Sigmoid colon (tissue), 6 donors: ENCODE measurements at regions not wholly inside any gene's neighbourhood (a gene's known extent, or its start where the extent isn't known, plus 50 kb on each side); places are given as distances from the start of the nearest gene placed in this dataset.

Source experiments
- DNase-seq: peaks from one replicate; pipeline ENCODE4 v3.0.0-alpha.2; 2019
- H3K27ac ChIP-seq, 4 donors: fragments of 200-600 bp; sonication (generic); one replicate each; pipeline ENCODE4 v1.5.1; 2016 to 2019; ENCODE audit warnings: mild to moderate bottlenecking in 1 of 4
- H3K27me3 ChIP-seq, 3 donors: fragments of 200-600 bp; sonication (generic); one replicate each; pipeline ENCODE4 v1.5.1; 2019; ENCODE audit warnings: mild to moderate bottlenecking in 1 of 3
- H3K36me3 ChIP-seq, 4 donors: fragments of 200-600 bp; sonication (generic); one replicate each; pipeline ENCODE4 v1.5.1; 2016 to 2019
- H3K4me1 ChIP-seq, 4 donors: fragments of 200-600 bp; sonication (generic); one replicate each; pipeline ENCODE4 v1.5.1; 2017 to 2019
- H3K4me3 ChIP-seq, 4 donors: fragments of 200-600 bp; sonication (generic); one replicate each; pipeline ENCODE4 v1.5.1; 2017 to 2019; ENCODE audit warnings: mild to moderate bottlenecking in 2 of 4, moderate library complexity in 1 of 4
- H3K9me3 ChIP-seq, 4 donors: fragments of 200-600 bp in 3 of 4; sonication (generic) in 3 of 4; one replicate each; pipeline versions ENCODE4 v1.5.1 to v1.6.1; 2013 to 2019
- EP300 ChIP-seq, 4 donors: sonication (generic); formaldehyde crosslinking; IDR thresholded peaks; one replicate each; pipeline ENCODE4 v1.6.1; 2017; ENCODE audit warnings: antibody characterized with exemption in 4 of 4
- POLR2A ChIP-seq, 2 donors: fragments of 450-650 bp; IDR thresholded peaks; one replicate each; pipeline ENCODE4 v1.6.1; 2016; ENCODE audit warnings: antibody characterized with exemption in 2 of 2, mild to moderate bottlenecking in 2 of 2, moderate library complexity in 2 of 2
- POLR2AphosphoS5 ChIP-seq, 4 donors: sonication (generic); formaldehyde crosslinking; IDR thresholded peaks; one replicate each; pipeline ENCODE4 v1.6.1; 2017; ENCODE audit warnings: antibody characterized with exemption in 4 of 4
- WGBS, 2 donors: extraction: QIAGEN DNeasy Blood & Tissue Kit; methylation state at CpG; one replicate each; pipeline ENCODE4 v1.1.7; 2013; 5-methylcytosine and 5-hydroxymethylcytosine counted together
- intact Hi-C: fragments of 100-400 bp; cut with DNase I; formaldehyde crosslinking; loops from one replicate; pipeline ENCODE4 v1.15.1; 2023
- TF ChIP-seq, protein P1 (sequence below), 4 experiments: fragments of 450-650 bp in 3 of 4; fragments of 200-600 bp in 1 of 4; IDR thresholded peaks; one replicate each; pipeline ENCODE4 v1.5.1; 2016 to 2019; ENCODE audit warnings: antibody characterized with exemption in 4 of 4, mild to moderate bottlenecking in 3 of 4, moderate library complexity in 2 of 4
- donor health status: healthy with polysubstance abuse.
- donor health status: healthy.

GRCh38 chr18:46332921-46333341 lies 228.7 kb downstream of the HAUS1 start:
- H3K4me3 ChIP-seq, result peak overlapping the region in 2 of 4 donors; percentile 70 to 72
- no peaks in the 10 kb centered on the region for H3K9me3 ChIP-seq
- H3K4me1 ChIP-seq, result peaks cover 0 to 45% (median 31%) of the 10 kb centered on the region in 4 donors
- H3K27ac ChIP-seq, result no peak overlapping the region
- intact Hi-C loops, result no loop called here
- TF ChIP-seq, protein P1, sequence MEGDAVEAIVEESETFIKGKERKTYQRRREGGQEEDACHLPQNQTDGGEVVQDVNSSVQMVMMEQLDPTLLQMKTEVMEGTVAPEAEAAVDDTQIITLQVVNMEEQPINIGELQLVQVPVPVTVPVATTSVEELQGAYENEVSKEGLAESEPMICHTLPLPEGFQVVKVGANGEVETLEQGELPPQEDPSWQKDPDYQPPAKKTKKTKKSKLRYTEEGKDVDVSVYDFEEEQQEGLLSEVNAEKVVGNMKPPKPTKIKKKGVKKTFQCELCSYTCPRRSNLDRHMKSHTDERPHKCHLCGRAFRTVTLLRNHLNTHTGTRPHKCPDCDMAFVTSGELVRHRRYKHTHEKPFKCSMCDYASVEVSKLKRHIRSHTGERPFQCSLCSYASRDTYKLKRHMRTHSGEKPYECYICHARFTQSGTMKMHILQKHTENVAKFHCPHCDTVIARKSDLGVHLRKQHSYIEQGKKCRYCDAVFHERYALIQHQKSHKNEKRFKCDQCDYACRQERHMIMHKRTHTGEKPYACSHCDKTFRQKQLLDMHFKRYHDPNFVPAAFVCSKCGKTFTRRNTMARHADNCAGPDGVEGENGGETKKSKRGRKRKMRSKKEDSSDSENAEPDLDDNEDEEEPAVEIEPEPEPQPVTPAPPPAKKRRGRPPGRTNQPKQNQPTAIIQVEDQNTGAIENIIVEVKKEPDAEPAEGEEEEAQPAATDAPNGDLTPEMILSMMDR (IDR thresholded peaks at IDR 0.05), result no peak
- TF ChIP-seq POLR2AphosphoS5 (IDR thresholded peaks at IDR 0.05), result no peak
- TF ChIP-seq EP300 (IDR thresholded peaks at IDR 0.05), result no peak
- no peak for TF ChIP-seq POLR2A (IDR thresholded peaks at IDR 0.05)
- WGBS, 2 donors, result 24 to 45% methylated on average over 9 of the region's 9 CpGs
- H3K36me3 ChIP-seq, result no peaks in the 10 kb centered on the region
- H3K27me3 ChIP-seq, result peaks cover 0 to 5% (median 5%) of the 10 kb centered on the region in 3 donors
- DNase-seq, result no peak

- DNase-seq, result peak; percentile 56
- no peaks in the 10 kb centered on the region for H3K36me3 ChIP-seq
- no peak for TF ChIP-seq POLR2A (IDR thresholded peaks at IDR 0.05)
- TF ChIP-seq EP300 (IDR thresholded peaks at IDR 0.05), result no peak
- TF ChIP-seq, protein P1 (IDR thresholded peaks at IDR 0.05), result no peak
- no peak for TF ChIP-seq POLR2AphosphoS5 (IDR thresholded peaks at IDR 0.05)
- H3K9me3 ChIP-seq, result no peaks in the 10 kb centered on the region
- H3K27me3 ChIP-seq, result peaks cover 0 to 5% (median 5%) of the 10 kb centered on the region in 3 donors
- H3K4me1 ChIP-seq, result peaks cover 0 to 45% (median 32%) of the 10 kb centered on the region in 4 donors
- H3K4me3 ChIP-seq, result peak overlapping the region; percentile 38 to 72 (median 63)
- peak overlapping the region in 1 of 4 donors; percentile 30 for H3K27ac ChIP-seq
- 1% methylated on average over 77 of the region's 77 CpGs for WGBS, 2 donors
- intact Hi-C loops, result no loop called here
Observed at GRCh38 chr18:46333431-46334135, 229.4 kb downstream of the HAUS1 start.

- peaks cover 0 to 45% (median 32%) of the 10 kb centered on the region in 4 donors for H3K4me1 ChIP-seq
- no peaks in the 10 kb centered on the region for H3K9me3 ChIP-seq
- WGBS, 2 donors, result 5 to 8% methylated on average over 27 of the region's 27 CpGs
- H3K36me3 ChIP-seq, result no peaks in the 10 kb centered on the region
- H3K27ac ChIP-seq, result peak overlapping the region in 3 of 4 donors; percentile 55 to 71 (median 66)
- intact Hi-C loops, result loop anchor here (5.0 kb wide), 2 partner anchors 77 to 163 kb away; a partner anchor contains a TSS
- TF ChIP-seq POLR2A (IDR thresholded peaks at IDR 0.05) (no peak), POLR2AphosphoS5 (IDR thresholded peaks at IDR 0.05) (no peak), EP300 (IDR thresholded peaks at IDR 0.05) (no peak)
- TF ChIP-seq, protein P1 (IDR thresholded peaks at IDR 0.05), result no peak
- peak; percentile 64 for DNase-seq
- peaks cover 0 to 5% (median 5%) of the 10 kb centered on the region in 3 donors for H3K27me3 ChIP-seq
- peak overlapping the region; percentile 38 to 72 (median 63) for H3K4me3 ChIP-seq
Observed at GRCh38 chr18:46334868-46335281, 230.7 kb downstream of the HAUS1 start.

DNA sequence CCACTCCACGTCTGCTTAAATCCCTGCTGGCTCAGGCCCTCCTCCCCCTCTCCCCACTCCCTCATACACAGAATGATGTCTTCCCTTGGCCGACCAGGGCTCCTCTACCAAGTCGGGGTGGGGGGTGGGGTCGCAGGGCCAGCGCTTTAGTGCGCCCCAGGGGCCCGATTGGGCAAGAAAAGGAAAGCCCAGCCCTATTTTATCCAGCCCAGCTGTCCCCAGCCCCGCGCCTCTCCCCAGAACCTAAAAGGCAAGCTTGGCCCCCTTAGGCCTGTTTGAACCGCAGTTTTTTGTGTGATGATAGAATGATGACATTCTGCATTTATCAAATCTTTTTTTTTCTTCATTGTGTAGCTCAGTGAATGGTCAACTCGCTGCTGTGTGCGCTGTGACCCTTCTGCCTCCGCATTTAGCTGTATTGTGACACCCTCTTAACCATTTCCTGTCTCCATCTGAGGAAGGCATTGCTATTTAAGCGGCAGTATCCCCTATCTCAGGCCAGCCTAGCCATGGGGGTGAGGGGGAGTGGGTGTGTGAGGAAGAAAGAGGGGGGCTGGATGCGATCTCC lies 231.4 kb downstream of the HAUS1 start:
- H3K27me3 ChIP-seq, result peaks cover 0 to 5% (median 5%) of the 10 kb centered on the region in 3 donors
- peaks cover 0 to 45% (median 32%) of the 10 kb centered on the region in 4 donors for H3K4me1 ChIP-seq
- DNase-seq, result peak; percentile 58
- intact Hi-C loops, result loop anchor here (5.0 kb wide), 2 partner anchors 77 to 163 kb away; a partner anchor contains a TSS
- peak overlapping the region in 3 of 4 donors; percentile 56 to 72 (median 70) for H3K4me3 ChIP-seq
- peak overlapping the region in 3 of 4 donors; percentile 55 to 71 (median 66) for H3K27ac ChIP-seq
- no peaks in the 10 kb centered on the region for H3K9me3 ChIP-seq
- TF ChIP-seq EP300 (IDR thresholded peaks at IDR 0.05) (no peak), POLR2AphosphoS5 (IDR thresholded peaks at IDR 0.05) (no peak), POLR2A (IDR thresholded peaks at IDR 0.05) (no peak)
- TF ChIP-seq, protein P1 (IDR thresholded peaks at IDR 0.05), result no peak
- WGBS, 2 donors, result 37 to 41% methylated on average over 15 of the region's 15 CpGs
- no peaks in the 10 kb centered on the region for H3K36me3 ChIP-seq
